ENCODE measurements at regions not wholly inside any gene's neighbourhood (a gene's known extent, or its start where the extent isn't known, plus 50 kb on each side); places are given as distances from the start of the nearest gene placed in this dataset.

- no peak for TF ChIP-seq CTCF (IDR thresholded peaks at IDR 0.05)
- TF ChIP-seq EZH2 (IDR thresholded peaks at IDR 0.05; ENCODE audit: borderline replicate concordance, insufficient read depth, low read depth, low read length, poor library complexity, severe bottlenecking), result no peak
Observed at GRCh38 chr9:108584860-108585259, 270.9 kb downstream of the ACTL7B start.

Measured in B cell (primary cell).